Epithelial cell of proximal tubule (primary cell): ENCODE measurements at regions not wholly inside any gene's neighbourhood (a gene's known extent, or its start where the extent isn't known, plus 50 kb on each side); places are given as distances from the start of the nearest gene placed in this dataset.

Experiments used
- DNase-seq: peaks from one replicate; pipeline ENCODE4 v3.0.0-alpha.2; 2011; ENCODE audit warnings: low read depth
- H3K4me3 ChIP-seq: 2 replicates; pipeline ENCODE4 v1.5.1; 2011; ENCODE audit warnings: low read depth, mild to moderate bottlenecking, low read length
- CTCF ChIP-seq: conservative IDR thresholded peaks from 2 replicates; pipeline ENCODE4 v1.5.1; 2012; ENCODE audit warnings: low read depth, mild to moderate bottlenecking, low read length

- no peak for DNase-seq
Observed at GRCh38 chr22:47297261-47298016, 535.0 kb downstream of the TBC1D22A start.

DNA sequence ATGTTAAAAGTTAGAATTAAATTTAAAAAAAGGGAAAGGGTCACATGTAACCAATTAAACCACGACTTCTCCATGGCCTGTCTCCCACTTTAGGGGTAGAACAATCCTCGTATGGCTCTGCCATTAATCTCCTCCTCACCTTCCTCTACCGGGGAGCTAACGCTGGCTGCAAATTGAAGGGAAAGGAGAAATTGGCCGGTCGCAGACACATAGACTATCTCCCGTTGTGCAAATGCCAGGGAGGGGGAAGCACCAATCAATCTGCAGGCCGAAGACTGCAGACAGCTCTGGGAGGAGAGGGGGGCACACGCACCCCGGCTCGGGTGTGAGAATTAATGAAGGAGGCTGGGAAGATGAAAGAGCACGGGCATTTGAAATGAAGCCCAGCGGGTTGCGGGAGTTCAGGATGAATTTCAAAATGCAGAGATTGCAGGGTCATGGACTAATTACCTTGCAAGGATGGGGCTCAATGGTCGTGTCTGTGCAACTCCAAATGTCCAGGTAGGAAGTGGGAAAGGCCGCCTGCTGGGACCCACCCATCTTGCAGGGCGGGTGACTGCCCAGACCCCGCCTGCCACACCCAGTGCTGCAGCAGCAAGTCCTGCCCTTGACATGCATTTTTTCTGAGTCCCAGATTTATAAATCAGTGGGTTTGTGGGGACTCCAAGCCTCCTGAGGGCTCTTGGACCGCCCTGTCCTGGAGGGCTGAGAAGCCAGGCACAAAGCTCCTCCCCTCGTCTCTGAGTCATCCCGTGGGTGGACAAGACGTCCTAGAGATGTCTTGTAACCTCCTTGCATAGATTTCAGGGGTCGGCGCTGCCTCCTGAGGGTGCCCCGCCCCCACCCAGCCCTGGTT is 534.2 kb downstream of the TBC1D22A start:
- no peak for TF ChIP-seq CTCF

More at GRCh38 chr22:47297261-47298016, 535.0 kb downstream of the TBC1D22A start:
- no peak for TF ChIP-seq CTCF
- no peak overlapping the region for H3K4me3 ChIP-seq

DNA sequence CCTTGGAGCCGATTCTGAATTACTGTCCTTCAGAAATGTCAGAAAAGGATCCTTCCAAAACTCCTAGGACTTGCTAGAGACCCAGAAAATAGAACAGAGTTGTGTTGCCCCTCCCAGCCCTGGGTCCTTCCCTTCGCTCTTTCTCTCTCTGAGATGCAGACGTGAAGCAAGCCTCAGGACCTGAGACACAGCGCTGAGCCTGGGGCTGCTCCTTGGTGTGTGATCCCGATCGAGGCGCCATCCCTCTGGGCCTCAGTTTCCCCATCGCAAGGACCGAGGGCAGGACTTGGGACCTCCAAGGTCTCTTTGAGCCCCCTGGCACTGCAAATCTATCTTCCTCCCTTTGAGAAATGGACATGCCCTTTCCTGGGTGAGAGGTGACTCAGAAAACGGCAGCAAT is 533.5 kb downstream of the TBC1D22A start:
- no peak for DNase-seq
- H3K4me3 ChIP-seq, result no peak overlapping the region
- TF ChIP-seq CTCF, result no peak

More for the DNA sequence above, 534.2 kb downstream of the TBC1D22A start:
- no peak for DNase-seq
- no peak overlapping the region for H3K4me3 ChIP-seq

- no peak for TF ChIP-seq CTCF
- H3K4me3 ChIP-seq, result no peak overlapping the region
- DNase-seq, result no peak
Observed at GRCh38 chr22:47295226-47295901, 532.9 kb downstream of the TBC1D22A start.

GRCh38 chr22:47294576-47294975 is 532.1 kb downstream of the TBC1D22A start:
- H3K4me3 ChIP-seq, result no peak overlapping the region
- DNase-seq, result no peak
- no peak for TF ChIP-seq CTCF

GRCh38 chr22:47294222-47294532 is 531.7 kb downstream of the TBC1D22A start:
- no peak overlapping the region for H3K4me3 ChIP-seq
- TF ChIP-seq CTCF, result no peak
- no peak for DNase-seq
